ENCODE measurements at regions not wholly inside any gene's neighbourhood (a gene's known extent, or its start where the extent isn't known, plus 50 kb on each side); places are given as distances from the start of the nearest gene placed in this dataset.

DNA sequence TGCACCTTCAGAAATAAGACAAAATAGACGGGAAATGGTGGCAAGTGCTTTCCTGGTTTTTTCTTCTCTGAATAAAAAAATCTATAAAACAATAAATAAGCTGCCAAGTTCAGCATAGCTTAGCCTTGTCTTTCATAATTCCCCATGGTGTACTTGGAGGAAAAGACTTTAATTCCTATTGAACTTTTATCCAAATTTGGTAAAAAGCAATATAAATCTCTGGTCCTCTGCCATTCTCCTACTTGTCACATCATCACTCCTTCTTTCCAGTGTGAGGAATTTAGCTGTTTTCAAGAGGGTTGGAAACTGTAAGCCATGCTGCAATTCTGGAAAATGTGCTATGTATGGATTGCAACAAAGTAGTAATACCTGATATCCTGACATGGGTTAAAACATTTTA lies 551.8 kb upstream of the KIF2B start:
- Histone ChIP-seq H3F3A (ENCODE audit: control insufficient read depth, insufficient read depth) (no peaks in the 10 kb centered on the region), H3K4me3 (ENCODE audit: low read length) (no peak overlapping the region), H3K4me1 (ENCODE audit: control insufficient read depth, low read length) (no peaks in the 10 kb centered on the region), H3K9me2 (replicated peaks; ENCODE audit: control insufficient read depth, low read length) (no peaks in the 10 kb centered on the region), H3K27me3 (ENCODE audit: control insufficient read depth, low read length) (no peaks in the 10 kb centered on the region), H3K27ac (ENCODE audit: low read depth, low read length) (no peak overlapping the region), H3K4me2 (ENCODE audit: low read length) (no peak overlapping the region), H3K36me3 (ENCODE audit: control insufficient read depth, low read length) (no peaks in the 10 kb centered on the region), H3K9me3 (ENCODE audit: control insufficient read depth, insufficient read depth, low read length) (no peaks in the 10 kb centered on the region), H4K20me1 (ENCODE audit: control insufficient read depth, insufficient read depth, low read depth, low read length) (no peaks in the 10 kb centered on the region), H3K79me2 (ENCODE audit: control insufficient read depth, low read length) (no peaks in the 10 kb centered on the region)
- no peak for TF ChIP-seq CTCF (IDR thresholded peaks at IDR 0.05; ENCODE audit: low read depth, low read length, poor library complexity, severe bottlenecking)
- no peak for TF ChIP-seq EZH2phosphoT487 (IDR thresholded peaks at IDR 0.05; ENCODE audit: borderline replicate concordance, low read length)

DNA sequence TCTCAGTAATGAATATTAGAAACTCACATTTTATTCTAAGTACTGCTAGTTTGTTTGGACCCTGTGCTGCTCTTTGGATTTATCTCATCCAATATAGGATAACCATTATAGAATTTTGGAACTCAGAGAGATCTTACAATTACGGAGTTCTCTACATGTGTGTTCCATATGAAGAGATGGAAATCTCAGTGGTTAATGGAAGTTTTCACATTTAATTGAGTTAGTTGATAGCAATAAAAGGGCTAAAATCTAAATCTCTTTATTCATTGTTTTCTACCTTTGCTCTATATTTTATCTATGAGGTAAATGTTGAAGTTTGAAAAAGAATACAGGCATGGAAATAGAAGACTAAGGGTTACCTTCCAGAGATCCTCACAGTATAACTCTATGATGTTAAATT lies 558.0 kb upstream of the KIF2B start:
- H3K36me3 ChIP-seq (ENCODE audit: control insufficient read depth, low read length) = no peaks in the 10 kb centered on the region
- H3K9me3 ChIP-seq (ENCODE audit: control insufficient read depth, insufficient read depth, low read length) = no peaks in the 10 kb centered on the region
- TF ChIP-seq EZH2phosphoT487 (IDR thresholded peaks at IDR 0.05; ENCODE audit: borderline replicate concordance, low read length) (no peak), CTCF (IDR thresholded peaks at IDR 0.05; ENCODE audit: low read depth, low read length, poor library complexity, severe bottlenecking) (no peak)
- no peak overlapping the region for H3K27ac ChIP-seq (ENCODE audit: low read depth, low read length)
- H3F3A ChIP-seq (ENCODE audit: control insufficient read depth, insufficient read depth) = no peaks in the 10 kb centered on the region
- no peaks in the 10 kb centered on the region for H3K79me2 ChIP-seq (ENCODE audit: control insufficient read depth, low read length)
- H3K27me3 ChIP-seq (ENCODE audit: control insufficient read depth, low read length) = no peaks in the 10 kb centered on the region
- no peaks in the 10 kb centered on the region for H3K4me1 ChIP-seq (ENCODE audit: control insufficient read depth, low read length)
- no peaks in the 10 kb centered on the region for H4K20me1 ChIP-seq (ENCODE audit: control insufficient read depth, insufficient read depth, low read depth, low read length)
- H3K9me2 ChIP-seq (replicated peaks; ENCODE audit: control insufficient read depth, low read length) = no peaks in the 10 kb centered on the region
- H3K4me3 ChIP-seq (ENCODE audit: low read length) = no peak overlapping the region
- H3K4me2 ChIP-seq (ENCODE audit: low read length) = no peak overlapping the region

GRCh38 chr17:53253956-53254597 lies 568.6 kb upstream of the KIF2B start:
- H3K9me2 ChIP-seq (replicated peaks; ENCODE audit: control insufficient read depth, low read length) = no peaks in the 10 kb centered on the region
- TF ChIP-seq CTCF (IDR thresholded peaks at IDR 0.05; ENCODE audit: low read depth, low read length, poor library complexity, severe bottlenecking) (no peak), EZH2phosphoT487 (IDR thresholded peaks at IDR 0.05; ENCODE audit: borderline replicate concordance, low read length) (no peak)

More at GRCh38 chr17:53253956-53254597, 568.6 kb upstream of the KIF2B start:
- Histone ChIP-seq H3K27ac (ENCODE audit: low read depth, low read length) (no peak overlapping the region), H3K4me2 (ENCODE audit: low read length) (no peak overlapping the region), H3F3A (ENCODE audit: control insufficient read depth, insufficient read depth) (no peaks in the 10 kb centered on the region), H3K9me3 (ENCODE audit: control insufficient read depth, insufficient read depth, low read length) (no peaks in the 10 kb centered on the region; the same call in 1 of the 2 replicates), H3K27me3 (ENCODE audit: control insufficient read depth, low read length) (no peaks in the 10 kb centered on the region), H3K79me2 (ENCODE audit: control insufficient read depth, low read length) (no peaks in the 10 kb centered on the region), H3K4me1 (ENCODE audit: control insufficient read depth, low read length) (no peaks in the 10 kb centered on the region), H4K20me1 (ENCODE audit: control insufficient read depth, insufficient read depth, low read depth, low read length) (no peaks in the 10 kb centered on the region), H3K36me3 (ENCODE audit: control insufficient read depth, low read length) (no peaks in the 10 kb centered on the region), H3K4me3 (ENCODE audit: low read length) (no peak overlapping the region)
